ENCODE measurements at regions not wholly inside any gene's neighbourhood (a gene's known extent, or its start where the extent isn't known, plus 50 kb on each side); places are given as distances from the start of the nearest gene placed in this dataset.

- no peak for DNase-seq
- H3K4me2 ChIP-seq, result no peak overlapping the region
- TF ChIP-seq EZH2 (IDR thresholded peaks at IDR 0.05; ENCODE audit: low read depth) (no peak), CTCF (conservative IDR thresholded peaks at IDR 0.05) (no peak)
- H2AFZ ChIP-seq, result no peak overlapping the region
- intact Hi-C loops (cut with micrococcal nuclease; ENCODE audit: unreplicated experiment), result no loop called here
- ChIA-PET POLR2A (ENCODE audit: unreplicated experiment) (no interaction called here), CTCF (no interaction called here)
- no peaks in the 10 kb centered on the region for H3K79me2 ChIP-seq (ENCODE audit: low read depth)
- no TSS peak for BruUV-seq (replicated peaks)
- H3K27me3 ChIP-seq (ENCODE audit: insufficient read depth, low read depth), result no peaks in the 10 kb centered on the region
- H3K9me2 ChIP-seq (ENCODE audit: insufficient read depth), result no peaks in the 10 kb centered on the region
- H4K20me1 ChIP-seq (ENCODE audit: insufficient read depth), result no peaks in the 10 kb centered on the region
- no peaks in the 10 kb centered on the region for H3K9me3 ChIP-seq (ENCODE audit: insufficient read depth, low read depth)
- no peak overlapping the region for H3K27ac ChIP-seq
- 0 out of 2 replicates have a peak, but pooled peaks cover 6% of the 10 kb centered on the region for H3K4me1 ChIP-seq (replicated peaks; ENCODE audit: insufficient read depth)
- H3K36me3 ChIP-seq (ENCODE audit: low read depth), result no peaks in the 10 kb centered on the region
- no peaks in the 10 kb centered on the region for H3F3A ChIP-seq (ENCODE audit: insufficient read depth, low read depth)
- no peak overlapping the region for H3K4me3 ChIP-seq
Measured at GRCh38 chr7:13107291-13107690, 419.9 kb downstream of the ARL4A start.

GRCh38 chr7:13108061-13108460, 420.6 kb downstream of the ARL4A start:
- DNase-seq, result no peak
- H4K20me1 ChIP-seq (ENCODE audit: insufficient read depth), result no peaks in the 10 kb centered on the region
- no peak overlapping the region for H3K27ac ChIP-seq
- H3K4me3 ChIP-seq, result no peak overlapping the region
- no peaks in the 10 kb centered on the region for H3F3A ChIP-seq (ENCODE audit: insufficient read depth, low read depth)
- H3K9me3 ChIP-seq (ENCODE audit: insufficient read depth, low read depth), result no peaks in the 10 kb centered on the region
- H3K27me3 ChIP-seq (ENCODE audit: insufficient read depth, low read depth), result no peaks in the 10 kb centered on the region
- H3K9me2 ChIP-seq (ENCODE audit: insufficient read depth), result no peaks in the 10 kb centered on the region
- no peaks in the 10 kb centered on the region for H3K79me2 ChIP-seq (ENCODE audit: low read depth)
- no peak overlapping the region for H2AFZ ChIP-seq
- H3K4me1 ChIP-seq (replicated peaks; ENCODE audit: insufficient read depth), result 0 out of 2 replicates have a peak, but pooled peaks cover 6% of the 10 kb centered on the region
- H3K36me3 ChIP-seq (ENCODE audit: low read depth), result no peaks in the 10 kb centered on the region
- ChIA-PET CTCF (no interaction called here), POLR2A (ENCODE audit: unreplicated experiment) (no interaction called here)
- TF ChIP-seq CTCF (conservative IDR thresholded peaks at IDR 0.05) (no peak), EZH2 (IDR thresholded peaks at IDR 0.05; ENCODE audit: low read depth) (no peak)
- intact Hi-C loops (cut with micrococcal nuclease; ENCODE audit: unreplicated experiment), result no loop called here
- no peak overlapping the region for H3K4me2 ChIP-seq
- no TSS peak for BruUV-seq (replicated peaks)

GRCh38 chr7:13109201-13109600, 421.8 kb downstream of the ARL4A start:
- H3K4me3 ChIP-seq, result no peak overlapping the region
- no peaks in the 10 kb centered on the region for H3K9me3 ChIP-seq (ENCODE audit: insufficient read depth, low read depth)
- no peak overlapping the region for H3K4me2 ChIP-seq
- H4K20me1 ChIP-seq (ENCODE audit: insufficient read depth), result no peaks in the 10 kb centered on the region
- BruUV-seq (replicated peaks), result no TSS peak
- no peaks in the 10 kb centered on the region for H3K27me3 ChIP-seq (ENCODE audit: insufficient read depth, low read depth)
- H2AFZ ChIP-seq, result 0 out of 2 replicates have a peak overlapping the region, but pooled peaks have one; percentile 28
- H3F3A ChIP-seq (ENCODE audit: insufficient read depth, low read depth), result no peaks in the 10 kb centered on the region
- ChIA-PET POLR2A (ENCODE audit: unreplicated experiment) (no interaction called here), CTCF (no interaction called here)
- H3K4me1 ChIP-seq (replicated peaks; ENCODE audit: insufficient read depth), result 0 out of 2 replicates have a peak, but pooled peaks cover under 1% of the 10 kb centered on the region
- no peaks in the 10 kb centered on the region for H3K36me3 ChIP-seq (ENCODE audit: low read depth)
- no peaks in the 10 kb centered on the region for H3K79me2 ChIP-seq (ENCODE audit: low read depth)
- no peak for DNase-seq
- intact Hi-C loops (cut with micrococcal nuclease; ENCODE audit: unreplicated experiment), result no loop called here
- no peaks in the 10 kb centered on the region for H3K9me2 ChIP-seq (ENCODE audit: insufficient read depth)
- TF ChIP-seq EZH2 (IDR thresholded peaks at IDR 0.05; ENCODE audit: low read depth), result no peak
- TF ChIP-seq CTCF (conservative IDR thresholded peaks at IDR 0.05), result no peak
- H3K27ac ChIP-seq, result no peak overlapping the region

Data from PC-9 (cell line).